Dendritic cell treated with granulocyte-macrophage colony-stimulating factor and Interleukin-4, amounts not matched to agents 40 ng/mL and 50 ng/mL, for 4 days (primary cell): ENCODE measurements at regions not wholly inside any gene's neighbourhood (a gene's known extent, or its start where the extent isn't known, plus 50 kb on each side); places are given as distances from the start of the nearest gene placed in this dataset.

Experiments
- H3K27ac Mint-ChIP-seq: one replicate; pipeline ENCODE4 v1.8.0; 2022; ENCODE audit warnings: mild to moderate bottlenecking, mixed read lengths
- H3K27me3 Mint-ChIP-seq: one replicate; pipeline ENCODE4 v1.8.0; 2022; ENCODE audit warnings: mild to moderate bottlenecking, mixed read lengths
- H3K36me3 Mint-ChIP-seq: one replicate; pipeline ENCODE4 v1.8.0; 2022; ENCODE audit warnings: low read depth, mixed read lengths
- H3K4me1 Mint-ChIP-seq: one replicate; pipeline ENCODE4 v1.8.0; 2022; ENCODE audit warnings: low read depth, mixed read lengths
- H3K4me3 Mint-ChIP-seq: one replicate; pipeline ENCODE4 v1.8.0; 2022; ENCODE audit warnings: mild to moderate bottlenecking, moderate library complexity, mixed read lengths
- H3K9me3 Mint-ChIP-seq: one replicate; pipeline ENCODE4 v1.8.0; 2022; ENCODE audit warnings: mixed read lengths
- intact Hi-C: fragments of 100-400 bp; cut with micrococcal nuclease; formaldehyde crosslinking; loops from one replicate; pipeline ENCODE4 v1.15.0; 2022

- peak overlapping the region; percentile 51 for H3K27ac Mint-ChIP-seq
- H3K4me1 Mint-ChIP-seq, result peaks cover 29% of the 10 kb centered on the region
- intact Hi-C loops, result no loop called here
- peak overlapping the region; percentile 91 for H3K4me3 Mint-ChIP-seq
- peaks cover 13% of the 10 kb centered on the region for H3K36me3 Mint-ChIP-seq
- no peaks in the 10 kb centered on the region for H3K9me3 Mint-ChIP-seq
- peaks cover 70% of the 10 kb centered on the region for H3K27me3 Mint-ChIP-seq
These were observed 386.8 kb downstream of the BCAT1 start for GRCh38 chr12:24561882-24562770.

GRCh38 chr12:24561411-24561871, 387.5 kb downstream of the BCAT1 start:
- H3K4me1 Mint-ChIP-seq, result peaks cover 29% of the 10 kb centered on the region
- H3K27me3 Mint-ChIP-seq, result peaks cover 70% of the 10 kb centered on the region
- peaks cover 13% of the 10 kb centered on the region for H3K36me3 Mint-ChIP-seq
- peak overlapping the region; percentile 51 for H3K27ac Mint-ChIP-seq
- H3K4me3 Mint-ChIP-seq, result peak overlapping the region; percentile 91
- H3K9me3 Mint-ChIP-seq, result no peaks in the 10 kb centered on the region
- intact Hi-C loops, result no loop called here

- Mint-ChIP-seq H3K9me3 (no peaks in the 10 kb centered on the region), H3K4me1 (peaks cover 29% of the 10 kb centered on the region), H3K4me3 (peak overlapping the region; percentile 91), H3K27ac (no peak overlapping the region), H3K27me3 (peaks cover 70% of the 10 kb centered on the region), H3K36me3 (peaks cover 13% of the 10 kb centered on the region)
- intact Hi-C loops, result no loop called here
These were observed 388.1 kb downstream of the BCAT1 start for GRCh38 chr12:24560831-24561271.

- Mint-ChIP-seq H3K36me3 (peaks cover 13% of the 10 kb centered on the region), H3K27me3 (peaks cover 65% of the 10 kb centered on the region), H3K4me3 (no peak overlapping the region), H3K4me1 (peaks cover 29% of the 10 kb centered on the region), H3K9me3 (no peaks in the 10 kb centered on the region), H3K27ac (no peak overlapping the region)
- intact Hi-C loops, result no loop called here
These were observed 388.6 kb downstream of the BCAT1 start for GRCh38 chr12:24560192-24560775.

GRCh38 chr12:24557738-24558137, 391.2 kb downstream of the BCAT1 start:
- intact Hi-C loops, result no loop called here
- H3K9me3 Mint-ChIP-seq, result peaks cover 20% of the 10 kb centered on the region
- no peak overlapping the region for H3K27ac Mint-ChIP-seq
- no peak overlapping the region for H3K4me3 Mint-ChIP-seq
- H3K36me3 Mint-ChIP-seq, result peaks cover 13% of the 10 kb centered on the region
- peaks cover 40% of the 10 kb centered on the region for H3K27me3 Mint-ChIP-seq
- H3K4me1 Mint-ChIP-seq, result peaks cover 17% of the 10 kb centered on the region

- no peak overlapping the region for H3K27ac Mint-ChIP-seq
- peaks cover 2% of the 10 kb centered on the region for H3K4me1 Mint-ChIP-seq
- no peaks in the 10 kb centered on the region for H3K36me3 Mint-ChIP-seq
- no peak overlapping the region for H3K4me3 Mint-ChIP-seq
- H3K9me3 Mint-ChIP-seq, result peaks cover 20% of the 10 kb centered on the region
- intact Hi-C loops, result no loop called here
- H3K27me3 Mint-ChIP-seq, result peaks cover 21% of the 10 kb centered on the region
These were observed 393.2 kb downstream of the BCAT1 start for GRCh38 chr12:24555730-24556129.

GRCh38 chr12:24554612-24555295, 394.1 kb downstream of the BCAT1 start:
- Mint-ChIP-seq H3K27me3 (peaks cover 12% of the 10 kb centered on the region), H3K36me3 (no peaks in the 10 kb centered on the region), H3K4me1 (no peaks in the 10 kb centered on the region), H3K27ac (no peak overlapping the region), H3K9me3 (peaks cover 20% of the 10 kb centered on the region), H3K4me3 (no peak overlapping the region)
- intact Hi-C loops, result no loop called here

GRCh38 chr12:24553259-24553658, 395.6 kb downstream of the BCAT1 start:
- Mint-ChIP-seq H3K4me3 (no peak overlapping the region), H3K9me3 (peaks cover 20% of the 10 kb centered on the region), H3K36me3 (no peaks in the 10 kb centered on the region), H3K27me3 (peaks cover 7% of the 10 kb centered on the region), H3K27ac (no peak overlapping the region), H3K4me1 (no peaks in the 10 kb centered on the region)
- intact Hi-C loops, result no loop called here

- Mint-ChIP-seq H3K27ac (no peak overlapping the region), H3K4me3 (no peak overlapping the region), H3K27me3 (no peaks in the 10 kb centered on the region), H3K4me1 (no peaks in the 10 kb centered on the region), H3K9me3 (peaks cover 20% of the 10 kb centered on the region), H3K36me3 (no peaks in the 10 kb centered on the region)
- intact Hi-C loops, result no loop called here
These were observed 397.6 kb downstream of the BCAT1 start for GRCh38 chr12:24551163-24551786.

- H3K4me3 Mint-ChIP-seq, result no peak overlapping the region
- no peaks in the 10 kb centered on the region for H3K4me1 Mint-ChIP-seq
- no peaks in the 10 kb centered on the region for H3K27me3 Mint-ChIP-seq
- intact Hi-C loops, result no loop called here
- H3K36me3 Mint-ChIP-seq, result no peaks in the 10 kb centered on the region
- H3K9me3 Mint-ChIP-seq, result peaks cover 20% of the 10 kb centered on the region
- H3K27ac Mint-ChIP-seq, result no peak overlapping the region
These were observed 398.3 kb downstream of the BCAT1 start for GRCh38 chr12:24550609-24551008.

- no peaks in the 10 kb centered on the region for H3K4me1 Mint-ChIP-seq
- H3K9me3 Mint-ChIP-seq, result no peaks in the 10 kb centered on the region
- H3K27ac Mint-ChIP-seq, result no peak overlapping the region
- intact Hi-C loops, result no loop called here
- no peaks in the 10 kb centered on the region for H3K36me3 Mint-ChIP-seq
- H3K27me3 Mint-ChIP-seq, result no peaks in the 10 kb centered on the region
- no peak overlapping the region for H3K4me3 Mint-ChIP-seq
These were observed 402.2 kb downstream of the BCAT1 start for GRCh38 chr12:24546661-24547060.

- no peaks in the 10 kb centered on the region for H3K27me3 Mint-ChIP-seq
- no peaks in the 10 kb centered on the region for H3K9me3 Mint-ChIP-seq
- H3K4me1 Mint-ChIP-seq, result no peaks in the 10 kb centered on the region
- intact Hi-C loops, result no loop called here
- H3K36me3 Mint-ChIP-seq, result no peaks in the 10 kb centered on the region
- no peak overlapping the region for H3K27ac Mint-ChIP-seq
- no peak overlapping the region for H3K4me3 Mint-ChIP-seq
These were observed 402.8 kb downstream of the BCAT1 start for GRCh38 chr12:24546084-24546483.

- Mint-ChIP-seq H3K27me3 (no peaks in the 10 kb centered on the region), H3K4me3 (no peak overlapping the region), H3K36me3 (no peaks in the 10 kb centered on the region), H3K9me3 (no peaks in the 10 kb centered on the region), H3K4me1 (no peaks in the 10 kb centered on the region), H3K27ac (no peak overlapping the region)
- intact Hi-C loops, result no loop called here
These were observed 404.5 kb downstream of the BCAT1 start for GRCh38 chr12:24544368-24544767.
